Chondrocyte (in vitro differentiated cells): ENCODE measurements at regions not wholly inside any gene's neighbourhood (a gene's known extent, or its start where the extent isn't known, plus 50 kb on each side); places are given as distances from the start of the nearest gene placed in this dataset.

ENCODE experiments used
- DNase-seq: peaks from one replicate; pipeline ENCODE4 v3.0.0; 2021; ENCODE audit warnings: mixed read lengths, low spot score
- H3K27ac Mint-ChIP-seq: one replicate; pipeline ENCODE4 v1.8.0; 2021; ENCODE audit warnings: mild to moderate bottlenecking, moderate library complexity, mixed read lengths; ENCODE audit not compliant: unreplicated experiment
- H3K27me3 Mint-ChIP-seq: 2 replicates; pipeline ENCODE4 v1.8.0; 2021; ENCODE audit warnings: low read depth, mixed read lengths
- H3K36me3 Mint-ChIP-seq: 2 replicates; pipeline ENCODE4 v1.8.0; 2021; ENCODE audit warnings: low read depth, mixed read lengths
- H3K4me1 Mint-ChIP-seq: 2 replicates; pipeline ENCODE4 v1.8.0; 2021; ENCODE audit warnings: low read depth, mild to moderate bottlenecking, mixed read lengths
- H3K4me3 Mint-ChIP-seq: one replicate; pipeline ENCODE4 v1.8.0; 2021; ENCODE audit warnings: mild to moderate bottlenecking, moderate library complexity, mixed read lengths; ENCODE audit not compliant: unreplicated experiment
- H3K9me3 Mint-ChIP-seq: 2 replicates; pipeline ENCODE4 v1.8.0; 2021; ENCODE audit warnings: low read depth, mixed read lengths
- TF ChIP-seq, protein P1 (sequence below): fragments of 200-600 bp; sonication (generic); IDR thresholded peaks from 2 replicates; pipeline ENCODE4 v1.5.0; 2021; ENCODE audit warnings: antibody characterized with exemption, mild to moderate bottlenecking, moderate library complexity

DNA sequence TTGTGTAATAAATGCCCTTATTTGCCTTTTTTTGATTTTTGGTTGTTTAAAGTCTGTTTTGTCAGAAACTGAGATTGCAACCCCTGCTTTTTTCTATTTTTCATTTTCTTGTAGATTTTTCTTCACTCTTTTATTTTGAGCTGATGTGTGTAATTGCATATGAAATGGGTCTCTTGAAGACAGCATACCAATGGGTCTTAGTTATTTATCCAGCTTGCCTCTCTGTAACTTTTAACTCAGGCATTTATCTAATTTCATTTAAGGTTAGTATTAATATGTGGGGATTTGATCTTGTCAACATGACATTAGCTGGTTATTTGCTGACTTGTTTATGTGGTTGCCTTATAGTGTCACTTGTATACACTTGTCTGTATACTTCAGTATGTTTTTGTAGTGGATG, 378.0 kb downstream of the CPXCR1 start:
- Mint-ChIP-seq H3K9me3 (peaks cover 55% of the 10 kb centered on the region), H3K27ac (no peak overlapping the region), H3K4me3 (no peak overlapping the region), H3K4me1 (no peaks in the 10 kb centered on the region), H3K36me3 (no peaks in the 10 kb centered on the region), H3K27me3 (no peaks in the 10 kb centered on the region)
- TF ChIP-seq, protein P1, sequence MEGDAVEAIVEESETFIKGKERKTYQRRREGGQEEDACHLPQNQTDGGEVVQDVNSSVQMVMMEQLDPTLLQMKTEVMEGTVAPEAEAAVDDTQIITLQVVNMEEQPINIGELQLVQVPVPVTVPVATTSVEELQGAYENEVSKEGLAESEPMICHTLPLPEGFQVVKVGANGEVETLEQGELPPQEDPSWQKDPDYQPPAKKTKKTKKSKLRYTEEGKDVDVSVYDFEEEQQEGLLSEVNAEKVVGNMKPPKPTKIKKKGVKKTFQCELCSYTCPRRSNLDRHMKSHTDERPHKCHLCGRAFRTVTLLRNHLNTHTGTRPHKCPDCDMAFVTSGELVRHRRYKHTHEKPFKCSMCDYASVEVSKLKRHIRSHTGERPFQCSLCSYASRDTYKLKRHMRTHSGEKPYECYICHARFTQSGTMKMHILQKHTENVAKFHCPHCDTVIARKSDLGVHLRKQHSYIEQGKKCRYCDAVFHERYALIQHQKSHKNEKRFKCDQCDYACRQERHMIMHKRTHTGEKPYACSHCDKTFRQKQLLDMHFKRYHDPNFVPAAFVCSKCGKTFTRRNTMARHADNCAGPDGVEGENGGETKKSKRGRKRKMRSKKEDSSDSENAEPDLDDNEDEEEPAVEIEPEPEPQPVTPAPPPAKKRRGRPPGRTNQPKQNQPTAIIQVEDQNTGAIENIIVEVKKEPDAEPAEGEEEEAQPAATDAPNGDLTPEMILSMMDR: no peak
- DNase-seq: no peak
